GM21529 (cell line): ENCODE measurements at regions not wholly inside any gene's neighbourhood (a gene's known extent, or its start where the extent isn't known, plus 50 kb on each side); places are given as distances from the start of the nearest gene placed in this dataset.

Experiments
- ATAC-seq: cut with Tn5 transposase; IDR thresholded peaks from one replicate; pipeline ENCODE4 v1.9.1; 2021; ENCODE audit not compliant: unreplicated experiment

DNA sequence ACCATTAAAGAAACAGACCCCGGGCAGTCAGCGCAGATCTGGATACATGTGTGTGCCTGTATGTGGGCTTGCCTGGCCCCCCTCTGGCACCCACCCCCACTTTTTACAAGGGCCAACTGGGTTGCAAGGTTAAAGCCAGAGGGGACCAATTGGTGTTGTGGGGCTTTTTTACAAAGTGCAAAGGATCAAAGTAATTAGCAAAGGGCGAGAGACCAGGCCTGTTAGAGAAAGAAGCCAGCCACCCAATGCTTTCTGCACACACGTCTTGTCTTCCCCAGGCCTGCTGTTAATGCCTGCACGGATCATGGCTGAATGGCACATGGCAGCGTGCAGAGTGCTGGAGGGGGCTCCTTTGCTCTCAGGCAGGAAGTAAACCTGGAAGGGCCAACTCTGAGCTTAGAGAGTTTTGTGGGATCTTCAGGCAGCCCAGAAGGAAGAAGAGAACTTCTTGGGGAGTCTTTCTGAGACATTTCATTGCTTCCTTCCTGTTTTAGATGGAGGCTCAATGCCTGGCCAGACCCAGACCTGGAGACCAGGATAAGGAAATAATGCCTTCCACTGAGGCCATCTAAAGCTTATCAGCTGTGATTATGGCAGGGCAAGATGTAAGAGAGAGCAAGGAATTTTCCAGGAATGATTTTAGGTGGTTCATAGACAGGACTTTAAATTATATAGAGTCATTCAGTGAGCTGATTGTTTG, 523.4 kb upstream of the TBX3 start:
- ATAC-seq: no peak

DNA sequence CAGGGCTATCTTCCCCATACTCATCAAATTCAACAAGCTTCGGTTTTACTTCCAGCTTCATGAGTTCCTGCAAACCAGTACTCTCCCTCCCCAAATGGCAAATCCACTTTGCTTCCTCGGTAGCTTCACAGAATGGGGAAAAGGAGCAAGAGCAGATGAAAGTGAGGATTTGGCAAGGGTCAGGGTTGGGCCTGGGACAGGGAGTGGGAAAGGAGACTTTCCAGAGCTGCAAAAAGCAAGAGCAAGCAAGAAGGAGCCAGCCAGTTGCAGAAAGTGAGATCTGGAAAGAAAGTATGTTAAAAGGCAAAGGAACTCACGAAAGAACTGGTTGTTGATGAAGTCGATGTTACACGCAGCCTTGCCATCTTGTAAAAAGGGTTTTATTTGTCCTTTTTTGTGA, 522.8 kb upstream of the TBX3 start:
- no peak for ATAC-seq

DNA sequence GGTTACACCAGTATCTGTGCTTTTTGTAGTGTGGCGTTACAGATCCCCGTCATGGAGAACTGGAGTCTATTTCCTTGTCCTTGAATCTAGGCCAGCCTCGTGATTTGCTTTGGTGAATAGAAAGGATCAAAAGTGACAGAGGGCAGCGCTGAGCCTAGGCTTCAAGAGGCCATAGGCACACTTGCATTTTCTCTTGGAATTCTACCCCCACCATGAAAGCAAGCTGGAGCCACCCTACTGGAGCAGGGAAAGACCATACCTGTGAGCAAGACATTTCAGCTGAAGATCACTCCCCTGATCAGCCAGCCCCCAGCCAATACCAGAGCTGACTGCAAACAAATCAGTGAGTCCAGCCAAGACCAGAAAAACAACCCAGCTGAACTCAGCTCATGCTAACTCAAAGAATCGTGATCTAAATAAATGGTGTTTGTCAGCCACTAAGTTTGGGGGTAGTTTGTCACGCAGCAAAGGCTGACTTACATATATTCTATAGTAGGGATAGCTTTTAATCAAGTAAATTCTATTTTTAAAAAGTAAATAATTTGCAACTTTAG, 521.9 kb upstream of the TBX3 start:
- ATAC-seq: no peak

DNA sequence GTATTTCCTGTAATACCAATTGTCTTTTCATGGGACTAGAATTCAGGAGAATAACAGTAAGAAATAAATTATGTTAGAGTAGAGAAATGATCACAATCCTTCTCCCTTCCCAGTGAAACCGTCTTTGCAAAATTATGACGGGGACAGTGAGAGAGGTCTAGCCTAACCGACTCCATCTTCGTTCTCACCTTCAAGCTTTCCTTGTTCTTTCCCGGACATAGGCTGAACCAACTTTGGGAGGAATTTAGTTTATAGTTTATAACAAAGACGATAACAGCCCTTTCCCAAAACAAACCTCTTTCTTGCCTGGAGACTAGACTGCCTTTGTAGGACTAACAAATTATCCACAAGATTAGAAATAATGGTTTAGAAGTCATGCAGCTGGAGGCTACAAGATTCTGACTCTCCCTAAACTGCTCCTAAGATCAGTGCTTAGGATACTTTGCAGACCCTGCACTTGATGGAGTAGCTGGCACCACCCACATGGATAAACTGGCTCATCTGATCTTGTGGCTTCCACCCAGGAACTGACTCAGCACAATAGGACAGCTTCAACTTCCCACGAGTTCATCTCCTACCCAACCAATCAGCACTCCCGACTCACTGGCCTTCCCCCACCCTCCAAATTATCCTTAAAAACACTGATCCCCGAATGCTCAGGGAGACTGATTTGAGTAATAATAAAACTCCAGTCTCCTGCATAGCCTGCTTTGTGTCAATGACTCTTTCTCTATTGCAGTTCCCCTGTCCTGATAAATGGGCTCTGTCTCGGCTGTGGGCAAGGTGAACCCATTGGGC, 521.2 kb upstream of the TBX3 start:
- ATAC-seq: no peak

DNA sequence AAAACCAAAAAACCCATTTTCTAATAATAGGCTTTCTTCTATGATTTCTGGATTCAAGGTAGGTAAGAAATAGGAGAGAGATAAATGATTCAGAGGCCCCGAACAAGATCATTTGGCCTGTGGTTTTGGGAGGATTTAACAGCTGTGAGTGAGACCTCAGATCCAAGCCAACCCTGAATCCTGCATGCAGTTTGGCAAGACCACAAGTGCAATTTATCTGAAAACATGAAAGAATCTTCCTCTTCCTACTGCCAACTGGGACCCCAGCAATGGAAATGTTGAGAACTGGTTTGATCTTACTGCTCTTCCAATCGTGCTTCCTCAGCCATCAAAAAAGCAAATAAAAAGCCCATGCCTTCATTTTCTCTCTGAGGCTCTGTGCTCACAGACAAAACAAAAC, 519.7 kb upstream of the TBX3 start:
- ATAC-seq: no peak

DNA sequence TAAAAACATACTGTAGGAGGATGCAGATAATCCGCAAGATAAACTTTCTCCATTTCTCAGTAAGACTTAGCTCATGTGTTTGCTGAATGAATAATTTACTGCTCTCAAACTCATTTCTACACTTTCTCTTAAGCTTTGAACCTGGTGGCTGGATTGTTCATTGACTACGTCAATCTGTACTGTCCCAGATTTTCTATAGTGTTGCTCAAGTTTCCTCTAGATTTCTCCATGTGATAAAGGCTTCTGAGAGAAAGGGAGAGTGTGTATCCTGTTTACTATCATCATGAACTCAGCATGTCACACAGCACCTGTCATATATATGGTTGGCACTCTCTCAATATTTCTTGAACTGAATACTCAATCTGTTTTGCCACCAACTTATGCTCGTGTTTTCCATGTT, 518.0 kb upstream of the TBX3 start:
- ATAC-seq: no peak

DNA sequence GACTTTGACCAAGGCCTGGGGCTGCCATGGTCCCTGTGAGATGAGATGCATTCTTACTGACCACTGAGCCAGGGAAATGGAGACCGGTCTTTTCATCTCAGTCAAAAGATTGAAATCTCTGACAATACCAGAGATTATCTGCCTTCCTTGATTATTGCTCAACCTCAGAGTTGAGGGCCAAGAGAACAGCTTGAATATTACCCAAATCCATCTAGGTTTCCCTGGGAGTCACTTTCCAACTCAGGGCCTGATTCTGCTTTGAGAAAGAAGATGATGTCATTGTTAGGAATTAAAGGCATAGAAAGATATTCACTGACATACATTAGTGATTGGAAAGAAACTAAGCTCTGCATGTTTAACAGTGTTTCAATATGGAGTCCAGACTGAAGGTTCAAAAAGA, 515.9 kb upstream of the TBX3 start:
- ATAC-seq: no peak

DNA sequence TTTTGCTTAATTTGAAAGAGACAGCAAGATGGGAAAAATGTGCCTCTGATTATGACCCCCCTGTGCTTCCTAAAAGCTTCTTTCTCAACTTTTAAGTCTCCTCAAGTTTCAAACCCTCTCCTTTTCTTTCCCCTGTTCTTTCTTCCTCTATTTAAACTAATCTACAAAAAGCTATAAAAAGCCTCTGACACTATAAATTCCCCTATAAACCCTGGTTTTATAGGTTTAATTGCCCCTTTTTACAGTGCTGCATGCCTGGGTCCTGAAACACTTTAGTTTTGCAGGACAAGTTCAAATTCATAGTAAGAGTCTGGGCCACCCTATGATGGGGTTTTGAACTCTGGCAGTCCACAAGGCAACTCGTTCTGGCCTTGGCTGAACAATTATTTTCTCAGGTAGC, 510.9 kb upstream of the TBX3 start:
- no peak for ATAC-seq

DNA sequence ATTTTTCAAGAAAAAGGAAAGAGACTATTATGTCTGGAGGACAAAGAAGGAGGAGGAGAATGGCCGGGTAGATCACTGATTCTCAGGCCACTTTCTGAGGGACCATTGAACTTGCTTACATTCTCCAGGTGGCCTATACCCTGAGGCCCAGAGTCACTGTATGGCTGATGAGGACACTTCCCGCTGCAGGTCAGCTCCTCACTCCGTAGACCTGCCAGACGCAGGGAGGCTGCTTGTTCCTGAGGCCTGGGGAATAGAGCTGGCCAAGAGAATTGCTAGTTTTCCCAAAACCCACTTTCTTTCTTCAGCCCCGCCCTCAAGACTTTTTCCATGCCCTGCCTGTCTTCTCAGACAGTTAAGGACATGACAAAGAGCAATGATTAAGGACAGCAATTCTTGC, 510.5 kb upstream of the TBX3 start:
- no peak for ATAC-seq

DNA sequence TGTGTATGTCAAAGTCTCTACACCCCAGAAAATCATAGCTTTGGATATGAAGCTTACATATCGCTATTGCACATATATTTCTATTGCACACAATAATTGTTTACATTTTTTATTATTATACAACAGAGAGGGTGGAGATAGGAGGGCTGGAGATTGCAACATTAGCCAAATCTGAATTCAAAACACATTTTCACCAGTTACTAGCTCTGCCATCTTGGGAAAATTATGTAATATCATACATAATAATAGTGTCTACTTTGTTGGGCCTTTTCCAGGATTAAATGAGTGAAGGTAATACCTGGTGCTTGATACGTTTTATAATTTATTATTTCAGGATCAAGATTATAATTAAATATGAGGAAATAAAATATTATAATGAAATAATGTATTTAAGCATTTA, 507.4 kb upstream of the TBX3 start:
- no peak for ATAC-seq

DNA sequence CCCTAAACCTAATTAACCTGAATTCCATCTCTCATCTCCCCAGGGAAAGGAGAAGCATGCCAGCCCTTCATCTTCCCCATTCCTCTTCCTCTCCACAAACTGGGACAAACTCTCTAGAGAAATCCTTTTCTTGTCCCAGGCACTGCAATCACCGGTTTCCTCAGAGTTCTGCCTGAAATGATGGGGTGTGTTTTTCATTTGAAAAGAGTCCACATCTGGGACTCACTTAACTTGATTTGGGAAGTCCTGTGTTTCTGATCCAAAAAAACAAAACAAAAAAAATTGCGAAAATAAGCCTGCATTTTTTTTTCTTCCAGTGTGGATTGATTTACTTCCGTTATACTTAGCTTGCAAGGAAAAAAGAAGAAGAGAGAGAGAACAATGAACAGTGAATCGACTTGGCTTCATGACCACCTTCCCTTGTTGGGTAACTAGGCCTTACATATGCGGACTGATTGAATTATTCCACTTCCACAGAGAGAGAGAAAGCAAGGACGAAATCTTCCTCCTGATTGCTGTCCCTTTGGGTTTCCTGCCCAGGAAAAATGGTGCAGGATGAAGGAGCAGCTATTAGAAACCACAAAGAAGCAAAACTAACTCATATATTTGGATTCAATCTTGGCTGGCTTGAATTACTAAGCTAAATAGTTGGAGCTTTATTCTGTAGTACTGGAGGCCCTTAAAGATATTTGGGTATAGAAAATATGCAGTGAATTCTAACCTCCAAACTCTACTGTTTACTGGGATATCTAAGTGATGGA, 506.2 kb upstream of the TBX3 start:
- no peak for ATAC-seq

DNA sequence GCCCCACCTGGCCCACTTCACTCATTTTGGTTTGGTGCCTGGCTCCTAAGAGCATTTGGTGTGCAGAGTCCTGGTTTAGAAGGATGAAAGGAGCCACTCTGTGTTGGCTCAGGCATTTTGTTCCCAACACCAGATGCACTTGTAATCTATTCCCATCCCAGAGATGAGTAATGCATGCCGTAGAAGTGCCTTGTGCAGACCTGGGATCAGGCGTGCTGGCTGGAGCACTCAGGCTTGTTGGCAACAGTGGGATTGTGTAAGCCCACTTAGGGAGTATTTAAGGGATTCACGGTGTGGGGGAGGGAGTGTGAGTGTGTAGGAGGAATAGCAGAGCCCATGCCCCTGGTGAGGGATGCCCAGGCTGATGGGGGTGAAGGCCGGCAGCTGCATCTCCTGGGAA, 501.5 kb upstream of the TBX3 start:
- ATAC-seq: no peak

DNA sequence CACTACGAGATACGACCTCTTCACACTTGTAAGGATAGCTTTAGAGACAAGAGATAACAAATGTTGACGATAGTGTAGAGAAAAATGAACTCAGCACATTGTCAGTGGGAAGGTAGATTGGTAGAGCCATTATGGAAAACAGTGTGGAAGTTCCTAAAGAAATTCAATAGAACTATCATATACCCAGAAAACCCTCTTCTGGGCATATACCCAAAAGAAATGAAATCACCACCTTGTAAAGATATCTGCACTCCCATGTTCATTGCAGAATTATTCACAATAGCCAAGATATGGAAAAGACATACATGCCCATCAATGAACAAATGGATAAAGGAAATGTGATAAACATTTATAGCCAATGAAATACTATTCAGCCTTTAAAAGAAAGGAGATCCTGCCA, 499.8 kb upstream of the TBX3 start:
- ATAC-seq: no peak

DNA sequence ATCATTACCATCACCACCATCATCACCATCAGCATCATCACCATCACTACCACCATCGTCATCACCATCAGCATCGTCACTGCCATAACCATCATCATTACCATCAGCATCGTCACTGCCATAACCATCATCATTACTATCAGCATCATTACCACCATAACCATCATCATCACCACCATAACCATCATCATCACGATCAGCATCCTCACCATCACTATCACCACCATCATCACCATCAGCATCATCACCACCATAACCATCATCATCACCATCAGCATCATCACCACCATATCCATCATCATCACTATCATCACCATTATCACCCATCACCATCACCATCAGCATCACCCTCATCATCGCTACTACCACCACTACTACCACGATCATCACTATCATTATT, 493.9 kb upstream of the TBX3 start:
- no peak for ATAC-seq

DNA sequence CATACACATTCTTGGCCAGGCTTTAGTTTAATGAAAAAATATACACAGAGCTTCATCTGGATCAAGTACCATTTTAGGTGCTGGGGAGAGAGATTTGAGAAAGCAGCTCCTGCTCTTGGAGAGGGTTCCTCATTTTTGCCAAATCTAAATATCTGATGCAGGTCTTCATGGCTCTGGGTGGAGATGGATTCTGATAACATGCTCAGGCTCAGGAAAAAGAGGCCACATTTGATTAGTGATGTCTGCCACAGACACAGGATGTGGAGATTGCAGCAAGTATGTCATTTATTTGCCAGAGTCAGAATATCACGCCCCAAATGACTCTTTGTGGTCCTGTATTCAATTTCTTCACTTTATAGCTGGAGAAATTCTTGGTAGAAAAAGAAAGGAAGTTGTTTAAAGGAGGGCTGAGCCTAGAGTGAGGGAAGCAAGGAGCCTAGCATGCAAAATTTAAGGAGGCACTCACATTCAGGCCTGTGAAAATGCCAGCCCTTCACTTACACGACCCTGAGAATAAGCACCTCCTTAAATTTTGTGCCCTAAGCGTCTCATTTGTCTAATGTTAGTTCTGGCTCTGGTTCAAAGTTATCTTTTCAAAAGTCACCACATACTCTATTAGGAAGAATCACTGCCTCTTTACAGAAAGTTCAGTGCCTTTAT, 492.9 kb upstream of the TBX3 start:
- no peak for ATAC-seq

DNA sequence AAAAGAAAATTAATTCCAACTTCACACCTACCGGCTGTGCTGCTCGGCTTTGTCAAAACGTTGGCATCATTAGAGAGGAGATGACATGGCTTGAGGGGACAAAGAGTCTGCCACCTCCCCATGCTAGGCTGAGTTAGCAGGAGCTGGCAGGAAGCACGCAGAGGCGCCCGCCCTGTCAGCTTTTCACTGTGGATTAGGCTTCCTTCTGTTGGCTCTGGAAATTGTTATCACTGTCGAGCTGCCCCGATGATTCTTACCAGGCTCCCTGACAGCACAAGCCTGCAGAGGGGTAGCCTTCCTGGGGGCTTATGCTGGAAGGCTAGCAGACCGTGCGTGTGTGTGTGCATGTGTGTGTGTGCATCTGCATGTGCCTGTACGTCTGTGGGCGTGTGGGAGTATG, 490.9 kb upstream of the TBX3 start:
- ATAC-seq: no peak

DNA sequence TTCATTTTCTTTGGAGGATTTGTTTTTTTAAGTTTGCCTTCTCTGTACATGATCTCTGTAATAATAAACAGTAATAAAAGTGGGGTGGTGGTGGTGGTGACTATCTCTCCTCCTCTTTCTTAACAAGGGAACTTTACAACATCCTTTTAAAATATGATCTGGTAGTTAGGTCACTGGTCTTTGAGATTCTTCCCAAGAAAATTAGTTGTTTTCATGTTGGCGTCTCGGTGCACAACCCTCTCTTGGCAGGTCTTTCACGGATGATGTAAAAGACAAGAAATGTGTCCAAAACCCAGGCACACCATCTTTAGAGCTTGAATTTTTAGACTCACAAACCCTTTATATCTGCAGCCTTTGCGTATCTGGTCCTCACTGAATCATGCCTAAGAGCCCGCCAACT, 488.5 kb upstream of the TBX3 start:
- no peak for ATAC-seq

DNA sequence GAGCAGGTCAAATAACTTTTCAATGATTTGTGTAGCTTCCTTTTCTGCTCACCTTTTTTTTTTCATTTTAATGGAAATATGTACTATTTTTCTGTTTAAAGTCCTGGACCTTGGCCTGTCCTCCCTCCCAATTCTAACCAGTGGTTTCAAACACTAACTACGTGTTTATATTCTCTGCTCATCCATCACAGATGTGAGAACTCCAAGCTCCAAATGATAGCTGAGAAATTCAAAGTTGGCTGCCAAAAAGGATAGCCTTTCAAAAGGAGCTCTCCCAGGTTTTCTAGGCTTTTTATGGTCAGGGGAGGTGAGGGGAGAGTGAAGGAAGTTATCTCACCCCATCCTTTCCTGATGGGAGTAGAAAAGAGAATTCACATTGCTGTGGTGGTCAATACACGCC, 486.0 kb upstream of the TBX3 start:
- ATAC-seq: no peak

DNA sequence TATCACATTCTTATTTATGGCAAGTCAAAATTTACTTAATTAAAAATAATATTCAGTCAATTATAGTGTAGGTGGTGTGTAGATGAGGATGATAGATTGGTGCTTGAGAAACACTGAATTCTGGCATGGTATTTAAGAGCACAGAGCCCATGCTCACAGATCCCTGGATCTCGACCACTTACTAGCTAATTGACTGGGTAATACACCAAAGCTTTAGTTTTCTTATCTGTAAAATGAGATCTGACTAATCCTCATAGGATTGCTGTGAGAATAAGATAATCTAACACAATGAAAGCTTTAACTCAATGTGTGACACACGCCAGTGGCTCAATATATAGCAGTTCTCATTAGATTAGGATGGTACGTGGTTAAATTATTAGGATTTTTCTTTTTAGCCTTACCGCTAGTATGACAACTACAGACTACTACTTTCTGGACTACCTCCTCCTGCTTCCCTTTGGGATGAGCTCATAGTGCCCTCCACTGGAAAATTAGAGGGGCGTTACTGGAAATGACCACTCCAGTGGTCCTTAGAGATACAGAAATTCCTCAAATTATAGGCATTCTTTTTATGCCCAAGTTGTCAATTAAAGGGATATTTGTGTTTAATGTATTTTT, 482.8 kb upstream of the TBX3 start:
- ATAC-seq: no peak

DNA sequence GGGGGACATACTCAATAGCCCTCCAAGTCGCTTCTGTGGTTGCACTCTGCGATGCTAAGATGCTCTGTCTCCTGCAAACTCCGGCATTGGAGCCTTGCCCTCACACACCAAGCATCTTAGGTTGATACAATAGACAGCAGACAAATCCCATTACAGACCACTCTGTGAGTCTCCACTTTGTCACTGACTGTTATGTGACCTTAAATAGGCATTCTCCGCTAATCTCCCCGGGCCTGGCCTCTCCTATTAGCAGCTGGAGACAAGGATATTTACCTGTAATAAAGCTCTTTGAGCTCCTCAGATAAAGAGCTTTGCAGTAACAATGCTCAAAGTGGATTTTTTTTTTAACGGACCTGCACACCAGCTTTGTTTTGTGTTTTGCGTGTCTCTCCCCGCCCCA, 479.7 kb upstream of the TBX3 start:
- ATAC-seq: no peak
